ENCODE measurements at regions not wholly inside any gene's neighbourhood (a gene's known extent, or its start where the extent isn't known, plus 50 kb on each side); places are given as distances from the start of the nearest gene placed in this dataset.

- TF ChIP-seq ZNF274 (IDR thresholded peaks at IDR 0.05; ENCODE audit: low read depth, low read length), result no peak
- H3K4me3 ChIP-seq (ENCODE audit: low read length), result no peak overlapping the region
Observed at GRCh38 chrX:39156051-39156450, 354.8 kb downstream of the MID1IP1 start.

GRCh38 chrX:39157006-39157405 is 355.7 kb downstream of the MID1IP1 start:
- H3K4me3 ChIP-seq (ENCODE audit: low read length), result no peak overlapping the region
- TF ChIP-seq ZNF274 (IDR thresholded peaks at IDR 0.05; ENCODE audit: low read depth, low read length), result no peak

GRCh38 chrX:39157796-39158195 is 356.5 kb downstream of the MID1IP1 start:
- TF ChIP-seq ZNF274 (IDR thresholded peaks at IDR 0.05; ENCODE audit: low read depth, low read length), result no peak
- H3K4me3 ChIP-seq (ENCODE audit: low read length), result no peak overlapping the region

- no peak for TF ChIP-seq ZNF274 (IDR thresholded peaks at IDR 0.05; ENCODE audit: low read depth, low read length)
- no peak overlapping the region for H3K4me3 ChIP-seq (ENCODE audit: low read length)
Observed at GRCh38 chrX:39158801-39159657, 357.8 kb downstream of the MID1IP1 start.

GRCh38 chrX:39159921-39160507 is 358.8 kb downstream of the MID1IP1 start:
- no peak for TF ChIP-seq ZNF274 (IDR thresholded peaks at IDR 0.05; ENCODE audit: low read depth, low read length)
- no peak overlapping the region for H3K4me3 ChIP-seq (ENCODE audit: low read length)

GRCh38 chrX:39161611-39162255 is 360.5 kb downstream of the MID1IP1 start:
- no peak for TF ChIP-seq ZNF274 (IDR thresholded peaks at IDR 0.05; ENCODE audit: low read depth, low read length)
- no peak overlapping the region for H3K4me3 ChIP-seq (ENCODE audit: low read length)

GRCh38 chrX:39162322-39162735 is 361.1 kb downstream of the MID1IP1 start:
- no peak for TF ChIP-seq ZNF274 (IDR thresholded peaks at IDR 0.05; ENCODE audit: low read depth, low read length)
- no peak overlapping the region for H3K4me3 ChIP-seq (ENCODE audit: low read length)

- no peak overlapping the region for H3K4me3 ChIP-seq (ENCODE audit: low read length)
- no peak for TF ChIP-seq ZNF274 (IDR thresholded peaks at IDR 0.05; ENCODE audit: low read depth, low read length)
Observed at GRCh38 chrX:39163581-39164126, 362.4 kb downstream of the MID1IP1 start.

- no peak for TF ChIP-seq ZNF274 (IDR thresholded peaks at IDR 0.05; ENCODE audit: low read depth, low read length)
- no peak overlapping the region for H3K4me3 ChIP-seq (ENCODE audit: low read length)
Observed at GRCh38 chrX:39164212-39164611, 363.0 kb downstream of the MID1IP1 start.

- TF ChIP-seq ZNF274 (IDR thresholded peaks at IDR 0.05; ENCODE audit: low read depth, low read length), result no peak
- H3K4me3 ChIP-seq (ENCODE audit: low read length), result no peak overlapping the region
Observed at GRCh38 chrX:39165185-39165584, 363.9 kb downstream of the MID1IP1 start.

- H3K4me3 ChIP-seq (ENCODE audit: low read length), result no peak overlapping the region
- no peak for TF ChIP-seq ZNF274 (IDR thresholded peaks at IDR 0.05; ENCODE audit: low read depth, low read length)
Observed at GRCh38 chrX:39165773-39166172, 364.5 kb downstream of the MID1IP1 start.

GRCh38 chrX:39167791-39168190 is 366.5 kb downstream of the MID1IP1 start:
- H3K4me3 ChIP-seq (ENCODE audit: low read length), result no peak overlapping the region
- TF ChIP-seq ZNF274 (IDR thresholded peaks at IDR 0.05; ENCODE audit: low read depth, low read length), result no peak

- TF ChIP-seq ZNF274 (IDR thresholded peaks at IDR 0.05; ENCODE audit: low read depth, low read length), result no peak
Observed at GRCh38 chrX:39168609-39169008, 367.4 kb downstream of the MID1IP1 start.

GRCh38 chrX:39169976-39170375 is 368.7 kb downstream of the MID1IP1 start:
- H3K4me3 ChIP-seq (ENCODE audit: low read length), result no peak overlapping the region
- no peak for TF ChIP-seq ZNF274 (IDR thresholded peaks at IDR 0.05; ENCODE audit: low read depth, low read length)

More at GRCh38 chrX:39168609-39169008, 367.4 kb downstream of the MID1IP1 start:
- H3K4me3 ChIP-seq (ENCODE audit: low read length), result no peak overlapping the region
